MM.1S (cell line): ENCODE measurements at regions not wholly inside any gene's neighbourhood (a gene's known extent, or its start where the extent isn't known, plus 50 kb on each side); places are given as distances from the start of the nearest gene placed in this dataset.
"Not testable (repeated sequence)": the region's sequence is repeated elsewhere in the genome, so short reads cannot be mapped to it uniquely, and the experiment has no call there.

Source experiments
- CTCF ChIP-seq: fragments of 300-600 bp; sonication (generic); IDR thresholded peaks from 2 replicates; pipeline ENCODE4 v1.5.1; 2016; ENCODE audit warnings: antibody characterized with exemption, low read length, mixed read lengths
- EZH2 ChIP-seq: fragments of 300-600 bp; sonication (generic); optimal IDR thresholded peaks from 2 replicates; pipeline ENCODE3; 2017; ENCODE audit warnings: low read depth, mild to moderate bottlenecking, antibody characterized with exemption, low read length, mixed read lengths

- TF ChIP-seq CTCF, EZH2: not testable (repeated sequence)
These were observed 512.2 kb downstream of the FOXD4L5 start for GRCh38 chr9:64772751-64773331.
